ENCODE measurements at regions not wholly inside any gene's neighbourhood (a gene's known extent, or its start where the extent isn't known, plus 50 kb on each side); places are given as distances from the start of the nearest gene placed in this dataset.
A peak's percentile ranks its signal among the peaks of the same experiment; 100 is the strongest.

DNA sequence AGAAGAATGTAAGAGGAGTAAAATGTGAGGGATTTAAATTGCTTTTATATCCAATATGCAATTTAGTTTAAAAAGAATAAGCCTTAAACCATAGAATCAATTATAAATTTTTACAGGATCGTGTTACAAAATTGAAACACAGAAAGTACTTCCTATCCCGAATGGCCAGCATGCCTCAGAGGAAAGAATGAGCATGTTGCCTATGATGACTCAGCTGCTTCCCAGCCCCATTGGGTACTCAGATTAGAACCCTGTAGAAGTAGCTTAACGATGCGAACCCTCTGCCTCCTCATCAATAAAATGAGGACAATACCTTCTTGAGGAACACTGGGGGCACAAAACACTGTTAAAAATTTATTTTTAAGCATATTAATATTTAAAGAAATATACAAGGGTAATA lies 113.4 kb upstream of the CDK1 start:
- DNase-seq: no peak

DNA sequence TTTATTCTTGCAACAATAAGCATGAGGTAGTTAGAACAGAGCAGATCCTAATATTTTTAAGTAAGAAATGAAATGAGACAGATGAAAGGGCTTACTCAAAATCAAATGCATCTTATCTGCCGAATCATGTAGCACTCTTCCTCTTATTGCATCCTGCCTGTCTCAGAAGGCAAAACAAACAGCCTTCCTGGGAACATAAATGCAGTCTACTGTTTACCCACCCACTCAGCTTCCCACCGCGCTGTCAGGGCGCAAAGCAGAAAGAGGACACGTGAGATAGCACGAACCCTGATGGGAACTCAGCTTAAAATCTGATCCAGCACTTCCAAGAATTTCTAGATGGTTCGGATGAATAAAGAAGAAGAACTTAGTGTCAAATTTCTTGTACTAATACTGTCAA lies 114.4 kb upstream of the CDK1 start:
- DNase-seq: peak; percentile 82

DNA sequence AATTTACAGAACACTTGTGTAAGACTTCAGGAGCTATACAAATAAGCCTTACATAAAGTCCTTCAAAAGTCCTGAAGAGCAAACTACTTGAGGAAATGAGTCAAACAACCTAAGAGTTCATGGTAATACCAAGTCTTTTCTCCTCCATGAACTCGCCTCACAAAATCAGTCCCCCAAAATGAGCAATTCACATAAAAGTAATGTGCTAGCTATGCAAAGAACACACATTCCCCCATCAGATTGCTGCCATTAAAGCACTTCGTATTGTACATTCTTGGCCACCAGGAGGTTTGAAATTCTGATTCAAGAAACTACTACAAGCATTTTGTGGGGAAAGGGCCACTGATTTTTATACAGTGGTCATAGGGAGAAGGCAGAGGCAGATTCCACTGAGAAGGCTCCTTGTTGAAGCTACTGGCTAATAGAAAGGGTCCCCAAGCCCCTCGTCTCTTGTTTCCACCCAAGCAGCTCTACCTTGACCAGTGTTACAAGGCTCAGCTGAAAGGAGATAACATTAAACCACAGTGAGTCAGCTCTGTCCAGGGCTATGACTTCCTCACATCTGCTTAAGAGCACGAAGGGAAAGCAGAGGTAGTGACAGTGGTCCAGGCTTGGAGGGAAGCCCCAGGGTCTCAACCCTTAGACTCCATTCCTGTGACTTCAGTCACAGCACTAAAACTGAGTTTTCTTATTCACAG lies 115.2 kb upstream of the CDK1 start:
- DNase-seq: peak; percentile 47

- DNase-seq: no peak
These were observed 116.6 kb upstream of the CDK1 start for GRCh38 chr10:60661637-60662036.

GRCh38 chr10:60660625-60661024 lies 117.7 kb upstream of the CDK1 start:
- DNase-seq: no peak

- DNase-seq: no peak
These were observed 123.3 kb upstream of the CDK1 start for GRCh38 chr10:60654813-60655464.

- DNase-seq: no peak
These were observed 125.7 kb upstream of the CDK1 start for GRCh38 chr10:60652628-60653027.

GRCh38 chr10:60650378-60650800 lies 127.9 kb upstream of the CDK1 start:
- DNase-seq: no peak

DNA sequence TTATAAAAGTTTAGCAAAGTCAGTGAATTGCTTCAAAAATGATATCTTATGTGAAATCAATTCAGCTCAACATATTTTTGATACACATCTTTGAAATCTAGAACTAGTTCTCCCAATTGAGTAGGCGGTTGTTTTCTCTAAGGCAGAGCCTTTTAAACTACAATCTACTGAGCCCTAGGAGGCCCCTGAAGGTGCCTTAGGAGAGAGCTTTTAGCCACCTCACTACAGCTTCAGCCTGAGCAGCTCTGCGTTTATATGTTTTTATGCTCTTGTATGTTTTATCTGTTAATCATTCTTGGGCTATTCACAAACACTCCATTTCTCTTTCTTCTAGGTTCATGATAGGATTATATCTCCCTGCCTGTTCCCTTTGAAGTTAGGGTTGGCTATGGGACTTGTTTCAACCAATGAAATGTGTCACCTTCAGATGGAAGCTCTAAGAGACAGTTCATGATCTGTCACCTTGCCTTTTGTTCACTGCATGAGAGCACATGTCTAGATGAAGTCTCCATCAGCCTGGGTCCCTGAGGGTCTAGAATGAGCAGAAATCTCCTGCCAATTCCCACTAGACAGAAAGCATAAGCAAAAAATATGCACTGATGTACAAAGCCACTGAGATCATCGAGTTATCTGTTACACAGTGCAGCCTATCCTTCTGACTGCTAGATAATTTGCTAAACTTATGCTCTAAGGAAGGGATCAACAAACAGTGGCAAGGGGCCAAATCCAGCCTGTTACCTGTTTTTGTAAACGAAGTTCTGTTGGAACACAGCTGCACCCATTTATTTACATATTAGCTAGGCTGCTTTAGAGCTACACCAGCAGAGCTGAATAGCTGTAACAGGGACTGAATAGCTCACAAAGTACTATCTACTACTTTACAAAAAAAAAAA lies 128.5 kb upstream of the CDK1 start:
- no peak for DNase-seq

- DNase-seq: no peak
These were observed 129.5 kb upstream of the CDK1 start for GRCh38 chr10:60648761-60649160.

- DNase-seq: peak; percentile 52
These were observed 131.1 kb upstream of the CDK1 start for GRCh38 chr10:60646966-60647796.

DNA sequence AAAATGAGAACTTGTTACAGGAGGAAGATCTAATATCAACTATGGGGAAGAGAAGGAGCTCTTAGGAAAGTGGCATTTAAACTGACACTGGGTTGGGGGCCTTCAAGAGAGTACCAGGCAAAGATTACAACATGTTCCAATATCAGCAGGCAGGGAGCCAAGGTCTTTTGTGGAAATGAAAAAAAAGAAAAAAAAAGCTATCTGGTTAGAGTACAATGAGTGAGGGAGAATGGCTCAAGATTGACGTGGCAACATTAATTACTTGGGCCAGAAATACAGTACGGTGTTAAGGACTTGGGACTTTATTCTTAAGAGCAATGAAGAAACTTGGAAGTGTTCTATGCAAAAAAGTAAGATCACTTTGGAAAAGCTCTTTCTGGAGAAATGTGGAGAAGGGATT lies 132.3 kb upstream of the CDK1 start:
- no peak for DNase-seq

GRCh38 chr10:60644436-60645130 lies 133.7 kb upstream of the CDK1 start:
- peak; percentile 12 for DNase-seq

DNA sequence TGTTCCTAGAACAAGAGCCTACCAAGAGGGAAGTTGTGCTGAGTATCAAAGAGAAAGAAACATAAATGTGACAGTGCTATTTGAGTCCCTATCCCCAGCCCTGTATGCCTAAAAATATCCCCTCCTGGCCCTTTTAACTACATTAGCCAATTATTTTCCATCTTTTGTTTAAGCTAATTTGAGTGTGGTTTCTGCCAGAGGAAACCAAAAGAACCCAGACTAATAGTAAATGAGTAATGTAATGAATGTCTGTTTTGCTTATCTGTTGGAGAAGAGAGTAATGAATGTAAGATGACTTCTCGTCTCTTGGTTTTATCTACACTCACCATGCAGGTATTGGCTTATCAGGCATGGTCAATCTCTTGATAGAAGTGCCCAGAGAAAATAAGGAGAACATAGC lies 134.4 kb upstream of the CDK1 start:
- no peak for DNase-seq

- peak; percentile 6 for DNase-seq
These were observed 148.9 kb upstream of the CDK1 start for GRCh38 chr10:60629332-60629731.

GRCh38 chr10:60627778-60628748 lies 150.2 kb upstream of the CDK1 start:
- DNase-seq: no peak

DNA sequence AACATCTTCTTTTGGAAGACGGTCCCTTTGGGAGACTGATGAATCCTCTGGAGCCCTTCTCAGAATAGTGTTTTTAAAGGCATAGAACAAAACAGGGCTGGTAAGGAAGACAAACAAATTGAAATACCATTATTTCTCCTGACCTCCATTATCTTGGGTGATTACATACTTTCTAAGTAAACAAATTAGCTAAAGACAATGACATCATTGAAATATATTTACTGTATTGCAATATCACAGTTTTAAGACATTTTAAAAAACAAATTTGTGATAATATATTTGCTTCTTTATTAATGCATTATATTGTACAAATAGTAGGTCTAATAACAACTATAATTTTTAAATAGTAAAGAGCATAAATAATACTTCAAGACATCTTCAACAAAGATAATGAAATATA lies 152.2 kb upstream of the CDK1 start:
- DNase-seq: no peak

- DNase-seq: no peak
These were observed 154.7 kb upstream of the CDK1 start for GRCh38 chr10:60623627-60624026.

GRCh38 chr10:60621018-60621417 lies 157.3 kb upstream of the CDK1 start:
- DNase-seq: no peak

DNA sequence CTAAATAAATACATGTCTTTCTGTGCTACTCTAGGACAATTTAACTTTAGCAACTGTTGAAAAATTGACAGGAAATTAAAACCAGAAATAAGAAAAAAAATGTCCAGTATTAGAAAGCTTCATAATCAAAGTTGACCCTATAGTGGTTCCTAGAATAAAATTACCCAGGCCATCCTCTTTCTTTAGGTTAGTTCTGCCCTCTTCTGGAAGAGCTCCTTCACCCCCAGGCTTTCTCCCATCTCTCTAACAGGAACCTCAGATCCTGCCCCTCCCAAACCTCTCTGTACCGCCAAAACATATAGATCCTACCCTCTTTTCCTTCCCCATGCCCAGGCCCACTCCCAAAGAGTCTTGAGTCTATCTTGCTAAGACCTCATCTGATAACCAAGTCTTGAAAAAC lies 159.4 kb upstream of the CDK1 start:
- no peak for DNase-seq

DNA sequence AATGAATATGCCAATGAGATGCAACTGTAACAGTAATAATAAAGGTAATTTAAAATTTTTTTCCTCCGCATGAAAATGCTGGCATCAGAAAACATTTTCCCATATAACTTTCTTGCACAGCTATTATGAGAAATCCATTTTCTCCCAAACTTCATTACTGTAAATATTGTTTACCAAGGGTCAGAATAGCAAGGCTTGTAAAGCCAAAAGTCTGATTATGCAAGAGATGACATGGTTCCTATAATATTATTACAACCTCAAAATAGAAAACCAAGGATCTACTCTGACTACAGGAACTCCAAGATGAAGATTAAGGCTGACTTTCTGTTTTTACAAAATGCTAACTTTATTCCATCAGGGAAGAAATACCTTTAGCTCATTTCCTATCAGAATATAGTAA lies 162.7 kb upstream of the CDK1 start:
- no peak for DNase-seq

Measured in NCI-H1092 treated with DMSO at 0.1 percent for 48 hours (cell line).